GM18870 (cell line): ENCODE measurements at regions not wholly inside any gene's neighbourhood (a gene's known extent, or its start where the extent isn't known, plus 50 kb on each side); places are given as distances from the start of the nearest gene placed in this dataset.
"Not testable (repeated sequence)": the region's sequence is repeated elsewhere in the genome, so short reads cannot be mapped to it uniquely, and the experiment has no call there.

ENCODE experiments used
- ATAC-seq: cut with Tn5 transposase; IDR thresholded peaks from one replicate; pipeline ENCODE4 v1.9.1; 2021; ENCODE audit warnings: moderate library complexity; ENCODE audit not compliant: unreplicated experiment

GRCh38 chr10:32142646-32143045, 86.4 kb upstream of the KIF5B start:
- no peak for ATAC-seq

GRCh38 chr10:32141018-32141807, 85.0 kb upstream of the KIF5B start:
- ATAC-seq: no peak

DNA sequence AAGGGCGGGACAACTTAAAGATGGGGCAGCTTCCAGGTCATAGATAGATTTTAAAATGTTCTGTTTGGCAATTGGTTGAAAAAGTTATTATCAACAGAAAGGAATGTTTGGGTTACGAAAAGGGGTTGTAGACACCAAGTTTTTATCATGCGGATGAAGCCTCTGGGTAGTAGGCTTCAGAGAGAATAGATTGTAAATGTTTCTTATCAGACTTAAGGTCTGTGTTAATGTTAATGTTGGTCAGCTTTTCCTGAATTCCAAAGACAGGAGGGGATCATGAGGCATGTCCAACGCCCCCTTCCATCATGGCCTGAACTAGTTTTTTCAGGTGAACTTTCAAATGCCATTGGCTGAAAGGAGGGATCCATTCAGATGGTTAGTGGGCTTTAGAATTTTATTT, 84.2 kb upstream of the KIF5B start:
- ATAC-seq: no peak

GRCh38 chr10:32139223-32140073, 83.2 kb upstream of the KIF5B start:
- ATAC-seq: no peak

DNA sequence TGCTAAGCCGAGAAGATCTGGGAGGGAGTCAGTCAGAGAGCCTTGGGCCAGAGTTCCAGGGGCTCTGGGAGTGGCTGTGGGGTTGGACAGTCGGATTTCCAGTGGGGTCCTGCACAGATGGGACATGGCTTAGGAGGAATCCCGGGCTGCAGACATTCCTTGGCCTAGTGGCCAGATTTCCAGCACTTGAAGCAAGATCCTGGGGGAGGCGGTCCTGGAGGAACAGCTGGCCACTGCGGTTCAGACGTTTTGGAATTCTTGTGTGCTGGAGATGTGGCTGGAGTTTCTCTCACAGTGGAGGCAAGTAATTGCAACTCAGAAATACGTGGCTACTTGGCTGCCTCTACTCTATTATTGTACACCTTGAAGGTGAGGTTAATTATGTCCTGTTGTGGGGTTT, 80.7 kb upstream of the KIF5B start:
- ATAC-seq: not testable (repeated sequence)

- not testable (repeated sequence) for ATAC-seq
These were observed 79.6 kb upstream of the KIF5B start for GRCh38 chr10:32135796-32136195.

GRCh38 chr10:32132357-32132946, 76.2 kb upstream of the KIF5B start:
- ATAC-seq: no peak

DNA sequence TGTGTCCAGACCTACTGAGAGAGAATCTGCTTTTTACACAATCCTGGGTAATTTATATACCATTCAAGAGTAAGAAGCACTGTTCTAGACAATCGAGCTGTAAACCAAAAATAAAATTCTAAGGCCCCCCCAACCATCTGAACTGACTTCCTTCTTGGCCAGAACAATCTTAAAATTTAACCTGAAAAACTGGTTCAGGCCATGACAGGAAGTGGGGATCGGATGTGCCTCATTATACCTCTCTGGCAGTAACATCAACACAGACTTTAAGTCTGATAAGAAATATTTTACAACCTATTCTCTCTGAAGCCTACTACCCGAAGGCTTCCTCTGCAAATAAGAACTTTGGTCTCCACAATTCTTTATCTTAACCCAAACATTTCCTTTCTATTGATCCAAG, 75.2 kb upstream of the KIF5B start:
- ATAC-seq: no peak

- no peak for ATAC-seq
These were observed 74.6 kb upstream of the KIF5B start for GRCh38 chr10:32130788-32131187.

- ATAC-seq: no peak
These were observed 68.8 kb upstream of the KIF5B start for GRCh38 chr10:32125023-32125422.

- no peak for ATAC-seq
These were observed 66.8 kb upstream of the KIF5B start for GRCh38 chr10:32123021-32123420.

GRCh38 chr10:32121648-32122047, 65.4 kb upstream of the KIF5B start:
- no peak for ATAC-seq

DNA sequence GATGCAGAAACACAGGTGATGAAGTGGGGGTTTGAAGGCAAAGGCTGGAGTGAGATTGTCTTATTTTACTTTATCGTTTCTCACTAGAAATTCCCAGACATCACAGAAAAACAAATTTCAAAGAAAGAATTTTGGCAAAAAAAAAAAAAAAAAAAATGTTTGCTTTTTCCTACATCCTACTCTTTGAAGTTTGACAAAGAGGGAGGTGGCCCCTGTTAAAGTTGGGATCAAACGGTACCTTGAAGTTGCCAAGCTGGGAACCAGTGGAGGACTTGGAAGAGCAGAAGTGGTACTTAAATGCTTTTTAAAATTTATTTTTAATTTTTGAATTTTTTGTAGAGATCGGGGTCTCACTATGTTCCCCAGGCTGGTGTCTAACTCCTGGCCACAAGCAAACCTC, 63.9 kb upstream of the KIF5B start:
- no peak for ATAC-seq

GRCh38 chr10:32114508-32114907, 58.3 kb upstream of the KIF5B start:
- ATAC-seq: no peak

GRCh38 chr10:32112055-32112454, 55.8 kb upstream of the KIF5B start:
- no peak for ATAC-seq

DNA sequence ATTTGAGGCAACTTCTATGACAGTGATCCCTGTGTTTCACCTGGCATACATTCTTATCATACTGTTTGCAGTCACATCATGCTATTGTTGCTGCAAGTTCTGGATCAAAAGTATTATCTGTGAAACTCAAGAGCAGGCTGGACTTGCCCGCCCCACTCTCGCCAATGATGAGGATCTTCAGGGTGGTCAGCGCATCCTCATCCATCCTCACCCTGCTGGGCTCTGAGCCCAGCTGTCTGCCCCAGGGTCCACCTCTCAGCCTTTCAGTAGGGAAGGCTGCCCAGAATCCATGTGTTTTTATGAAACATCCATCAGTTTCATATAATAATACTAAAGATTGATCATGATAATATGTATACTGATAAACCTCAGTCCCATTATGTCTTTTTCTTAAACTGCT, 55.4 kb upstream of the KIF5B start:
- no peak for ATAC-seq

- no peak for ATAC-seq
These were observed 54.6 kb upstream of the KIF5B start for GRCh38 chr10:32110790-32111189.

DNA sequence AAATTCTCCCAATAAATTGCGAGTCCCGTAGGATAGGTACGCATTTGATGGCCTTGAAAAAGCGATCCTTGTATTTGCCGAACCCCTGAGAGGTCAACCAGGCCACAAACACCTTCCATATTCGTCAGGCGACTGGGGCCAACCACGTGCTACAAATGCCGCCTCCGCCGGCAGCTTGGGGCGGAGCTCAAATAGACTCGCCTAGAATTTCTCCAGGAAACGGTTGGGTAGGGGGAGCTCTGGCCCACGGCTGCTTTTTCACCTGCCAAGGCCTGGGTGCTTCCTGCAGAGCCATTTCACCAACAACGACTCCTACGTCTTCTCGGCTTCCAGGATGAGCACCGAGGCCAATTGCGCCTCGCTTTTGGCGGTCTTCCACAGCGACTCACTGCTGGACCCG, 53.4 kb upstream of the KIF5B start:
- no peak for ATAC-seq
